Ovary (tissue), 3 donors: ENCODE measurements at regions not wholly inside any gene's neighbourhood (a gene's known extent, or its start where the extent isn't known, plus 50 kb on each side); places are given as distances from the start of the nearest gene placed in this dataset.

Experiments used
- POLR2A ChIP-seq: fragments of 450-650 bp; IDR thresholded peaks from one replicate; pipeline ENCODE4 v1.6.1; 2017; ENCODE audit warnings: antibody characterized with exemption, mild to moderate bottlenecking, moderate library complexity
- TF ChIP-seq, protein P1 (sequence below), 3 donors: fragments of 450-650 bp in 2 of 3; fragments of 200-600 bp in 1 of 3; IDR thresholded peaks; one replicate each; pipeline versions ENCODE4 v1.5.1 to v1.8.0; 2016 to 2022; ENCODE audit warnings: antibody characterized with exemption in 3 of 3, mild to moderate bottlenecking in 1 of 3
- donor health status: DM: no; HTN: no; CAD: no.

DNA sequence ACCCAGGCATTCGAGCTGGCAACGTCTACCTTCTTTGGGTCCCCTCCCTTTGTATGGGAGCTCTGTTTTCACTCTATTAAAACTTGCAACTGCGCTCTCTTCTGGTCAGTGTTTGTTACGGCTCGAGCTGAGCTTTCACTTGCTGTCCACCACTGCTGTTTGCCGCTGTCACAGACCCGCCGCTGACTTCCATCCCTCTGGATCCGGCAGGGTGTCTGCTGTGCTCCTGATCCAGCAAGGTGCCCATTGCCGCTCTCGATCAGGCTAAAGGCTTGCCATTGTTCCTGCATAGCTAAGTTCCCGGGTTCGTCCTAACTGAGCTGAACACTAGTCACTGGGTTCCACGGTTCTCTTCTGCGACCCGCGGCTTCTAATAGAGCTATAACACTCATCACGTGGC, 183.5 kb upstream of the GALNTL6 start:
- no peak for TF ChIP-seq POLR2A
- TF ChIP-seq, protein P1, sequence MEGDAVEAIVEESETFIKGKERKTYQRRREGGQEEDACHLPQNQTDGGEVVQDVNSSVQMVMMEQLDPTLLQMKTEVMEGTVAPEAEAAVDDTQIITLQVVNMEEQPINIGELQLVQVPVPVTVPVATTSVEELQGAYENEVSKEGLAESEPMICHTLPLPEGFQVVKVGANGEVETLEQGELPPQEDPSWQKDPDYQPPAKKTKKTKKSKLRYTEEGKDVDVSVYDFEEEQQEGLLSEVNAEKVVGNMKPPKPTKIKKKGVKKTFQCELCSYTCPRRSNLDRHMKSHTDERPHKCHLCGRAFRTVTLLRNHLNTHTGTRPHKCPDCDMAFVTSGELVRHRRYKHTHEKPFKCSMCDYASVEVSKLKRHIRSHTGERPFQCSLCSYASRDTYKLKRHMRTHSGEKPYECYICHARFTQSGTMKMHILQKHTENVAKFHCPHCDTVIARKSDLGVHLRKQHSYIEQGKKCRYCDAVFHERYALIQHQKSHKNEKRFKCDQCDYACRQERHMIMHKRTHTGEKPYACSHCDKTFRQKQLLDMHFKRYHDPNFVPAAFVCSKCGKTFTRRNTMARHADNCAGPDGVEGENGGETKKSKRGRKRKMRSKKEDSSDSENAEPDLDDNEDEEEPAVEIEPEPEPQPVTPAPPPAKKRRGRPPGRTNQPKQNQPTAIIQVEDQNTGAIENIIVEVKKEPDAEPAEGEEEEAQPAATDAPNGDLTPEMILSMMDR (IDR thresholded peaks at IDR 0.05): no peak
